MM.1S (cell line): ENCODE measurements at regions not wholly inside any gene's neighbourhood (a gene's known extent, or its start where the extent isn't known, plus 50 kb on each side); places are given as distances from the start of the nearest gene placed in this dataset.
A peak's percentile ranks its signal among the peaks of the same experiment; 100 is the strongest.

Experiments used
- DNase-seq: peaks from one replicate; pipeline ENCODE4 v3.0.0-alpha.2; 2015
- H2AFZ ChIP-seq: fragments of 300-600 bp; sonication (generic); 2 replicates; pipeline ENCODE4 v1.6.0; 2016; ENCODE audit warnings: antibody characterized with exemption, low read length
- H3F3A ChIP-seq: fragments of 300-600 bp; sonication (generic); 2 replicates; pipeline ENCODE4 v1.6.1; 2016; ENCODE audit warnings: mild to moderate bottlenecking, antibody characterized with exemption, low read length, moderate library complexity, mixed read lengths; ENCODE audit not compliant: insufficient read depth
- H3K27ac ChIP-seq: fragments of 300-600 bp; sonication (generic); 2 replicates; pipeline ENCODE4 v1.5.1; 2016; ENCODE audit warnings: mild to moderate bottlenecking, low read length
- H3K27me3 ChIP-seq: fragments of 300-600 bp; sonication (generic); replicated peaks from 2 replicates; pipeline ENCODE4 v1.6.0; 2016; ENCODE audit warnings: low read length; ENCODE audit not compliant: insufficient read depth
- H3K36me3 ChIP-seq: fragments of 300-600 bp; sonication (generic); replicated peaks from 2 replicates; pipeline ENCODE4 v1.6.1; 2016; ENCODE audit warnings: mild to moderate bottlenecking, low read length, mixed read lengths; ENCODE audit not compliant: insufficient read depth
- H3K4me1 ChIP-seq: fragments of 300-600 bp; sonication (generic); 2 replicates; pipeline ENCODE4 v1.6.1; 2016; ENCODE audit warnings: low read length, mixed read lengths
- H3K4me2 ChIP-seq: fragments of 300-600 bp; sonication (generic); 2 replicates; pipeline ENCODE4 v1.6.0; 2016; ENCODE audit warnings: low read depth, low read length
- H3K4me3 ChIP-seq: fragments of 300-600 bp; sonication (generic); 2 replicates; pipeline ENCODE4 v1.5.1; 2016; ENCODE audit warnings: low read length, mixed read lengths
- H3K79me2 ChIP-seq: fragments of 300-600 bp; sonication (generic); 2 replicates; pipeline ENCODE4 v1.6.1; 2016; ENCODE audit warnings: mixed run types, low read length, mixed read lengths
- H3K9ac ChIP-seq: fragments of 300-600 bp; sonication (generic); 2 replicates; pipeline ENCODE4 v1.6.1; 2016; ENCODE audit warnings: low read length, mixed read lengths
- H3K9me2 ChIP-seq: fragments of 300-600 bp; sonication (generic); replicated peaks from 2 replicates; pipeline ENCODE4 v1.6.1; 2016; ENCODE audit warnings: mild to moderate bottlenecking, low read length, mixed read lengths; ENCODE audit not compliant: insufficient read depth
- H3K9me3 ChIP-seq: fragments of 300-600 bp; sonication (generic); replicated peaks from 2 replicates; pipeline ENCODE4 v1.6.1; 2016; ENCODE audit warnings: mild to moderate bottlenecking, low read length, mixed read lengths; ENCODE audit not compliant: insufficient read depth
- H4K20me1 ChIP-seq: fragments of 300-600 bp; sonication (generic); 2 replicates; pipeline ENCODE4 v1.6.1; 2016; ENCODE audit warnings: mild to moderate bottlenecking, low read length, moderate library complexity, mixed read lengths; ENCODE audit not compliant: insufficient read depth
- EZH2 ChIP-seq: fragments of 300-600 bp; sonication (generic); optimal IDR thresholded peaks from 2 replicates; pipeline ENCODE3; 2017; ENCODE audit warnings: low read depth, mild to moderate bottlenecking, antibody characterized with exemption, low read length, mixed read lengths
- EZH2phosphoT487 ChIP-seq: fragments of 300-600 bp; sonication (generic); IDR thresholded peaks from 2 replicates; pipeline ENCODE4 v1.6.1; 2018; ENCODE audit warnings: antibody characterized with exemption, low read length
- TF ChIP-seq, protein P1 (sequence below): fragments of 300-600 bp; sonication (generic); IDR thresholded peaks from 2 replicates; pipeline ENCODE4 v1.5.1; 2016; ENCODE audit warnings: antibody characterized with exemption, low read length, mixed read lengths

DNA sequence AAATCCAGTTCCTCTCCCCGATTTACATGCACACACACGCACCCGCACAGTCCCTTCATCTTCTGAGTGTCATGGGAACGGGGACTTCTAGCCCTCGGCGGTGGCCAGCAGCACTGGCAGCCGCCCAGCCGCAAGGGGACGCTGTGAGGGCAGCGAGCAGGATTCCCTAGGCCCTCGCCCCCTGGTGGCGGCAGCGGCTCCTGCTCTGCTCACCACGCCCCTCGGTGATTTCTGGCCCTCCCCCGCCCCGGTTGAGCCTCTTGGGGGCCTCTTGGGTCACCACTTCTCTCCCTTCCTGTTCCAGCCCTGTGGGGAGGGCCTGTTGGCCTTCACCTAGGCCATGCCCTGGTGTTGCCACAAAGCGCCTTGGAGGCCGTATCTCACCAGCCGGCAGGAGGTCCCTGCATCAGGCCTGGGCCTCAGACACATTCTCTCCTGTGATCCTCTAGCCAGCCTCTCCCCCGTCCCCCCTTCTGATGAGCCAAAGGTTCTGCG is 75.2 kb upstream of the KSR1 start:
- no peak overlapping the region for H3K4me3 ChIP-seq
- no peak overlapping the region for H3K9ac ChIP-seq
- no peaks in the 10 kb centered on the region for H4K20me1 ChIP-seq
- no peaks in the 10 kb centered on the region for H3F3A ChIP-seq
- H3K9me3 ChIP-seq = no peaks in the 10 kb centered on the region
- H3K27me3 ChIP-seq = 0 out of 2 replicates have a peak, but pooled peaks cover 5% of the 10 kb centered on the region
- TF ChIP-seq, protein P1, sequence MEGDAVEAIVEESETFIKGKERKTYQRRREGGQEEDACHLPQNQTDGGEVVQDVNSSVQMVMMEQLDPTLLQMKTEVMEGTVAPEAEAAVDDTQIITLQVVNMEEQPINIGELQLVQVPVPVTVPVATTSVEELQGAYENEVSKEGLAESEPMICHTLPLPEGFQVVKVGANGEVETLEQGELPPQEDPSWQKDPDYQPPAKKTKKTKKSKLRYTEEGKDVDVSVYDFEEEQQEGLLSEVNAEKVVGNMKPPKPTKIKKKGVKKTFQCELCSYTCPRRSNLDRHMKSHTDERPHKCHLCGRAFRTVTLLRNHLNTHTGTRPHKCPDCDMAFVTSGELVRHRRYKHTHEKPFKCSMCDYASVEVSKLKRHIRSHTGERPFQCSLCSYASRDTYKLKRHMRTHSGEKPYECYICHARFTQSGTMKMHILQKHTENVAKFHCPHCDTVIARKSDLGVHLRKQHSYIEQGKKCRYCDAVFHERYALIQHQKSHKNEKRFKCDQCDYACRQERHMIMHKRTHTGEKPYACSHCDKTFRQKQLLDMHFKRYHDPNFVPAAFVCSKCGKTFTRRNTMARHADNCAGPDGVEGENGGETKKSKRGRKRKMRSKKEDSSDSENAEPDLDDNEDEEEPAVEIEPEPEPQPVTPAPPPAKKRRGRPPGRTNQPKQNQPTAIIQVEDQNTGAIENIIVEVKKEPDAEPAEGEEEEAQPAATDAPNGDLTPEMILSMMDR = peak; percentile 99
- no peak for TF ChIP-seq EZH2
- TF ChIP-seq EZH2phosphoT487 = no peak
- H3K9me2 ChIP-seq = no peaks in the 10 kb centered on the region
- H2AFZ ChIP-seq = no peak overlapping the region
- H3K27ac ChIP-seq = no peak overlapping the region
- H3K79me2 ChIP-seq = no peaks in the 10 kb centered on the region
- no peaks in the 10 kb centered on the region for H3K36me3 ChIP-seq
- no peaks in the 10 kb centered on the region for H3K4me1 ChIP-seq
- peak; percentile 68 for DNase-seq
- no peak overlapping the region for H3K4me2 ChIP-seq

DNA sequence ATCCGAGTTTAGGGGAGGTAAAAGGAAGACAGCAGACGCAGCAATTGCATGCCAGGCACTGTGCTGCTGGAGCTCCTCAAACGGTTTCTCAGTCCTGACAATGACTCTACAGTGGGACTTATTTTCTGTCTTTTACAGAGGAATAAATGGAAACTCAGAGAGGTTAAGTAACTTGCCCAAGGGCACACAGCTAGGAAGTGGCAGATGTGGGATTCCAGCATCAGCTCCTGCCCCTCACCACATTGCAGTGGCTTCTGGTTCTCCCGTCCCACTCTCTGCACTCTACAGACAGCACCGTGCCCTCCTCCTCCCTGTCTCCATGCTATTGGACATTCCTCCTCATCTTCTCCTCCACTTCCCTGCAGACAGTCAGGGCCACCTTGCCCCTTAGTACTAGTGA is 74.2 kb upstream of the KSR1 start:
- Histone ChIP-seq H3K4me3 (no peak overlapping the region), H3K79me2 (no peaks in the 10 kb centered on the region), H3K27me3 (0 out of 2 replicates have a peak, but pooled peaks cover 5% of the 10 kb centered on the region), H3K9me3 (no peaks in the 10 kb centered on the region), H3K9me2 (no peaks in the 10 kb centered on the region), H4K20me1 (no peaks in the 10 kb centered on the region), H3K4me1 (no peaks in the 10 kb centered on the region), H3K9ac (no peak overlapping the region), H2AFZ (no peak overlapping the region), H3K36me3 (no peaks in the 10 kb centered on the region), H3K4me2 (no peak overlapping the region), H3K27ac (no peak overlapping the region), H3F3A (no peaks in the 10 kb centered on the region)
- TF ChIP-seq, protein P1 = no peak
- no peak for TF ChIP-seq EZH2phosphoT487
- TF ChIP-seq EZH2 = no peak
- no peak for DNase-seq

- Histone ChIP-seq H3K36me3 (no peaks in the 10 kb centered on the region), H3K79me2 (no peaks in the 10 kb centered on the region), H3K27me3 (0 out of 2 replicates have a peak, but pooled peaks cover 5% of the 10 kb centered on the region), H3K9me3 (no peaks in the 10 kb centered on the region), H2AFZ (no peak overlapping the region), H3K4me3 (no peak overlapping the region), H3K4me2 (no peak overlapping the region), H3K9ac (no peak overlapping the region), H3K27ac (no peak overlapping the region), H3K4me1 (peaks cover 7% of the 10 kb centered on the region), H4K20me1 (no peaks in the 10 kb centered on the region), H3F3A (no peaks in the 10 kb centered on the region), H3K9me2 (no peaks in the 10 kb centered on the region)
- no peak for DNase-seq
- TF ChIP-seq, protein P1 = no peak
- TF ChIP-seq EZH2 (no peak), EZH2phosphoT487 (no peak)
Measured at GRCh38 chr17:27384261-27384701, 72.0 kb upstream of the KSR1 start.
